GM21786 (cell line): ENCODE measurements at regions not wholly inside any gene's neighbourhood (a gene's known extent, or its start where the extent isn't known, plus 50 kb on each side); places are given as distances from the start of the nearest gene placed in this dataset.

Source experiments
- ATAC-seq: cut with Tn5 transposase; IDR thresholded peaks from one replicate; pipeline ENCODE4 v1.9.1; 2021; ENCODE audit not compliant: unreplicated experiment

DNA sequence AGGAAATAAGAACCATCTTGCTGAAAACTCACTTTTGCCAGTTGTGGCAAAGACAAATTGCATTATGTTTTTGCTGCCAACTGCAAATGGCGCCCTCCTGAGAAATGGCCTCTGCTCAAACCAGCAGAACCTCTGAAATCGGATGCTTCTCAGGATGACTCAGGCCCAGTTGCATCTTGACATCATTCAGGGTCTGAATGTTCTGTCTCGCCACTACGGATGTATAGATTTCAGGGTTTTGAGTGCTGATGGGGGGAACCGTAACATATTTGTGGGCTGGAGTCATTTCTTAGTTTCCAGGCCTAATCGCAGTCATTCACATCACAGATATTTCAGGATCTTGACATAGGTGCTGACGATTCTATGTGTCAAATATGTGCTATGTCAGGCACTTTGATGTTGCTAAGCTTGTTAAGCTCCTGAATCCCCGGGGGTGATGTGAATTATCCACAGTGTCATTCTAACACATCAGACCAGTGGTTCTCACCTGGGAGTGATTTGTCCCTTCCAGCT lies 207.1 kb downstream of the NFATC2 start:
- no peak for ATAC-seq

DNA sequence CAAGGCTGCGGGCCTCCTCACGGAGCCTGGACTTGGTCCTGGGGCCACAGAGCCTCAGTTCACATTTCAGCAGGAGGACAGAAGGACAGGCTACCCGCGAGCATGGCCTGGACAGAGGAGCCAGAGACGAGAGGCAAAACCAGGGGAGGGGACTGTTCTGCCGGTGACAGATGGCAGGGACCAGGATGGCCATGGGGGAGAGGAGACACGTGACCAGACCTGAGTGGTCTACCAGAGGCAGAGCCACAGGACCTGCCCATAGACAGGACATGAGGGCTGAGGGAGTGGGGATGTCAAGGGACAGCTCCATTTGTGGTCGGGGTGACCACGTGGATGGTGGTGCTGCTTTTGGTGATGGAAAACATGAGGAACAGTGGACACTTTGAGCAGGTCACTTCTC lies 207.9 kb downstream of the NFATC2 start:
- ATAC-seq, result no peak

GRCh38 chr20:51333971-51334370 lies 208.5 kb downstream of the NFATC2 start:
- no peak for ATAC-seq

DNA sequence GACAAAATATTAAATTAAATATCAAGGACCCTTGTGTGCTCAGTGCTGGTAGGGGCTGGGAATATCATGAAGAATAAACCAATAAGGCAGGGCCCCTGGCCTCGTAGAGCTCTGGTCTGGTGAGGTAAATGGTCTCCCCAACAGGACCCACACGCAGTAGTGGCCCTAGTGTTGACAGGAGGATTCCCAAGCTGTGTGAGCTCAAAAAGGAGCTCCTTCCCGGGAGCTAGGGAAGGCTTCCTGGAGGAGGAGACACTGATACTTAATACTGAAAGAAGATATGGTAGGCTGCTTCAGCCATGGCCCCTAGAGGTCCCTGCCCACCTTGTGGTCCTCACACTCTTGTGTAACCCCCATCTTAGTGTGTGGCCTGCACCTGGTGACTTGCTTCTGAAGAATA lies 209.1 kb downstream of the NFATC2 start:
- ATAC-seq, result no peak

- ATAC-seq, result no peak
Measured at GRCh38 chr20:51331481-51331880, 211.0 kb downstream of the NFATC2 start.

GRCh38 chr20:51329845-51330244 lies 212.7 kb downstream of the NFATC2 start:
- no peak for ATAC-seq

DNA sequence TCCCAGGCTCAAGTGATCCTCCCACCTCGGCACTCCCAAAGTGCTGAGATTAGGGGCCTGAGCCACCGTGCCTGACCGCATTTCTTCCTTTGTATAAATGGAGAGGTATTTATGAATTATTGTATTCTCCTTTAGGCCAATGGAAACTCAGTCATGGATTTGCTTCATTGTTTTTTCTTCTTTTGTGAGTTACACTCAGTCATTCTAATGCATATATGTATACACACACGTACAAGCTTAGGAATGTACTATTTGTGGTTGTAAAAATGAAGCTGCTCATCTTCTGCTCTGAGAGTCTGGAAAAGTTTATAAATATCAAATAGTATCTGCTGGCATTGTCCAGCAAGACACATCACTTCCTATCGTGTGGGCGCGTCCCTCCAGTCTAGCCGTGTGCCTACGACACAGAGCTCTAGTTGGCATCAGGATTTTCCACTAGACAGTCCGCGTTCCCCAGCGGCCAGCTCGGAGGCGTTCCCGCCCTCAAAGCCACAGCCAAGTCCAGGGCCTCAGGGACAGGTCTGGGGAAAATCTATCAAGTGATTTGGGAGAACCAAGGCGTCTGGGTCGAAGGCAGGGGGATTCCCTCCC lies 215.2 kb downstream of the NFATC2 start:
- ATAC-seq, result no peak

DNA sequence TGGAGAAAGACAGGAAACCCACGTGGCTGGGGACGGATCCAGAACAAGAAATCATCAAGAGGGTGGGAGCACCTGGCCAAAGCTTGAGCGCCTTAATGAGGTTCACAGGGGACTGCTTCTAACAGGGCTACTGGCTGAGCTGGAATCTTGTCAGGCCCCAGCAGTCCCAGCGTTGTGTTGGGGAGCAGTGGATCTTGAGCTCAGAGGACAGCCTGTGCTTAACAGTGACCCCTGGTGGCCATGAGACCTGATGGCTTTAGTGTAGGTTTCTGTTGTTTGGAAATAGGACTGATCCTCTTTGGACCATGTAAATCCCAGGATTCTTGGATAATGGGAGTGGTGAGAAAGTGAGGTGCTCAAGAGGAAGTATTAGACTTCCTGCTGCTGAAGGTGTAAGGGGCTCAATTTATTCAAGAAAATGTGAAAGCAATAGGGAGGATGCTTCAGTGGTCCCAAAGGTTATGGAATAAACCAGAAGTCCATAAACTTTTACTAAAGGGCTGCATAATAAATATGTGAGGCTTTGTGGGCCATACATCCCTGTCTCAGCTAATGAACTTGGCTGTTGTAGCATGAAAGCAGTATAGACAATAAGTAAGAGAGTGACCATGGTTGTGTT lies 216.2 kb downstream of the NFATC2 start:
- ATAC-seq, result no peak

- ATAC-seq, result no peak
Measured at GRCh38 chr20:51322164-51322707, 220.3 kb downstream of the NFATC2 start.

DNA sequence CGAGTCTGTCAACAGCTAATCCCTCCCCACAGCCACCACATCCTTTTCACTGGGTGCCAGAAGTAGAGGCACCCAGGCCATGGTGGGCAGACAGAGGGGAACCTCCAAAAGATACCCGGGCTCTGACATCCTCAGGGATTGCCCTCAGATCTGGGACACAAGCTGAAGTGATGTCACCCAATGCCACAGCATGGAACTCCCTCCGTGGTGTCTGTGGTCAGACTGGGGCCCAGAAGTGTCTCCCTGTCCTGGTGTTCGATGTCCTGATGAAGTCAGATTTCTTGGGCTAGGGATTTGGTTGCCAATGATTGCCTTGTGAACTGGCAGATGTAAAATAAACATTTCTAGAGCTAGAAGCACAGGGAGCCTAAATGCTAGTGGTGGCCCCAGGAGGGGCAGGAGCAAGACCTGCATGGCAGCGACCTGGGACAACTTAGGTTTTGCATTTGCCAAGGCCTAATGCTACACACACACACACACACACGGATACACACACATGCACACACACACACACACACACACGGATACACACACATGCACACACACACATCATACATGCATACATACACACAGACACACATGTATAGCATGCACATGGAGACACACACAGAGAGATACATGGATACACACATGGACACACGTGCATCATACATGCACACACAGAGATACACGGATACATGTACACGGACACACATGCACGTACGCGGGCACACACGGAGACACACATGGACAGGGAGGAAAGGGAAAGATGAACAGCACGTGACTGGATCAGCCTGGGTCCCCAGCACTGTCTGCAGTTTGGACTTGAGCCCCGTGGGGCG lies 221.0 kb downstream of the NFATC2 start:
- ATAC-seq, result no peak

DNA sequence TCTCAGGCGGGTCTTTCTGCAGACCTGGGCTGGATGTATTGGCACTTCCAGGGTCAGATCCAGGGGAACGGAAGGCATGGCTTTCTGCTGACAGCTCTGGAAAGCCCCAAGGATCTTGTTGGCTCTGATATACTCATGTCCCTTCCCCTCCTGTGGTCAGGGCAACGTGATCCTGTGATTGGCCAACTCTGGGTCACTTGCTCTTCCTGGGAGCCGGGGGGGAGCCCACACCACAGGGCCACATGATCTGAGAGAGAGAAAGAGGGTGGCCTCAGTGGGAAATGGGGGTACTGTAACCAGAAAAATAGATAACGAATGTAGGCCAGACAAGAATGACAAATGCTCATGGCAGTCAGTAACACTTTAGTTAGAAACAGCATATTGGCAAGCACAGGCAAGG lies 223.0 kb downstream of the NFATC2 start:
- no peak for ATAC-seq

DNA sequence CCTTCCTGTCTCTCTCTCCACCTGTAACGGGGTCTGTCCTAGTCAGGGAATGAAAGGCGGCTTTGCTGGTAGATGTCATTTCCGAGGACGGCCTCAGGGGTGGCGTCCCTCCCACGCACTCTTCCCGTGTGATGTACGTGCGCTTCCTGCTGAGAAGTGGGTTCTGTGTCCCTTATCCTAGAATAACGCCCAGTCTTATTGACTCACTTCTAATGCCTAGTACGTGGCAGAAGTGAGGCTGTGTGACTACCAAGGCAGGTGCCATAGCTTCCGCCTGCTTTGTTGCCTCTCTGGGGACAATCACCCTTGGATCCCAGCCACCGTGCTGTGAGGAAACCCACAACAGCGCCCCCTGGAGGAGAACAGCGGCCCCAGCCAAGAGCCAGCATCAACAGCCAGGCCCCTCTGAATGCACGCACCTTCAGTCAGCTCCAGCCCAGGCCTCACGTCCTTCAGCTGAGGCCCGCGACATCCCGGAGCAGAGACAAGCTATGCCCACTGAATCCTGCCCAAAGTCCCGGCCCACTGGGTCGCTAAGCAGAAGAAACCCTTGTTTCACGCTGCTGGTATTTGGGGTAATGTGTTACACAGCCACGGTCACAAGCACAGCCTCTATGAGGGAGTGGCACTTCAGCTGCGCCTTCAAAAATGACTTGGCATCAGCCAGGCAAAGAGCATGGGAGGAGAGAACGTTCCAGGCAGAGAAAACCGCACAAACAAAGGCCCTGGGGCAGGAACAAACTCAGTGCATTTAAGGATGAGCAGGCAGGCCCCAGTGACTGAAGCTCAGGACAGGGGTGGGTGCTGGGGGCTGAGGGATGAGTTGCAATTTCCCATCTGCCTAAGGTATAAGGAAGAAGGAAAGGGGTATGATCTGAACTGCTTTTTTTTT lies 224.2 kb downstream of the NFATC2 start:
- ATAC-seq, result no peak

- no peak for ATAC-seq
Measured at GRCh38 chr20:51315390-51315789, 227.1 kb downstream of the NFATC2 start.

- no peak for ATAC-seq
Measured at GRCh38 chr20:51313358-51313827, 229.1 kb downstream of the NFATC2 start.

GRCh38 chr20:51312480-51312783 lies 230.1 kb downstream of the NFATC2 start:
- no peak for ATAC-seq

DNA sequence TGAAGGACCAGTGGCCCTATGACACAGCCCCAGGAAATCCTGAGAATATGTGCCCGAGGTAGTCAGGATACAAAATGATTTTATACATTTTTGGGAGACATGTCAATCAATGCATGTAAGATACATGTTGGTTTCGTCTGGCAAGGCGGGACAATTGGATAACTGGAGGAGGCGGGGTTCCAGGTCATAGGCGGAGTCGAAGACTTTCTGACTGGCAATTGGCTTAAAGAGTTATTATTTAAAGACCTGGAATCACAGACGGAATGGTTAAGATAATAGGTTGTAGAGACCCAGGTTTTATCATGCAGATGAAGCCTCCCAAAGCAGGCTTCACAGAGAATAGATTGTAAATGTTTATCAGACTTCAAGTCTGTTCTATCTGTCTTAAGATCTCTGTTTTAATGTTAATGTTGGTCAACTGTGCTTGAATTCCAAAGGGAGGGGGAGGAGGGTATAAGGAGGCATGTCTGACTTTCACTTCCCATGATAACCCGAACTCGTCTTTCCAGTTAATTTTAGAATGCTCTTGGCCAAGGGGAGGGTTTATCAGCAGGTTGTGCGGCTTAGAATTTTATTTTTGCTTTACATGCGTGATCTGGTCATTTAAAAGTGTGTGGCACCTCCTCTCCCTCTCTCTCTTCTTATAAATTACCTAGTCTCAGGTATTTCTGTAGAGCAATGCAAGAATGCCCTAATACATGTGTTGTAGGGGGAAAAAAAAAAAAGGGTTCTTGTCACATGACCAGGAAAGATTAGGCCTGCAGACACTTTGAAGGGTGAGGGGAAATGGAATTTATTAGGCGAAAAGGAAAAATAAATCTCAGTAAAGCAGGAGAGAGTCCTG lies 230.7 kb downstream of the NFATC2 start:
- no peak for ATAC-seq

DNA sequence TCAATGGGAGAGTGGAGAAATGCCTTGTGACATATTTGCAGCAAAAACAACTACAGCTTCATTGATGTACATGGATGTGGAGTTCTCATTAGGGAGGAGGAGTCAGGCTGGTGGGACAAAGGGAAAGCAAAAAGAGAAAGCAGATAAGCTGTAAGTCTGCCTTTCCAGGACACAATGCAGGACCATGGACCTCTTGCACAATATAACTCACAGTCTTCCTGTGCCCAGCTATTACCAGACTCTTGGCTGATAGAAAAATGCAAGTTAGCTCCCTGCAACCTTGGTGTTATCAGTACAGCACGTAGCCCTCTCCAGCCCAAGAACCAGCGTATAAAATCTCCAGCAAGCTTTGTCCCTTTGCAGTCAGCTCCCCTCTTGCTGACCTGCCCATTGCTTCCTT lies 232.3 kb downstream of the NFATC2 start:
- no peak for ATAC-seq

DNA sequence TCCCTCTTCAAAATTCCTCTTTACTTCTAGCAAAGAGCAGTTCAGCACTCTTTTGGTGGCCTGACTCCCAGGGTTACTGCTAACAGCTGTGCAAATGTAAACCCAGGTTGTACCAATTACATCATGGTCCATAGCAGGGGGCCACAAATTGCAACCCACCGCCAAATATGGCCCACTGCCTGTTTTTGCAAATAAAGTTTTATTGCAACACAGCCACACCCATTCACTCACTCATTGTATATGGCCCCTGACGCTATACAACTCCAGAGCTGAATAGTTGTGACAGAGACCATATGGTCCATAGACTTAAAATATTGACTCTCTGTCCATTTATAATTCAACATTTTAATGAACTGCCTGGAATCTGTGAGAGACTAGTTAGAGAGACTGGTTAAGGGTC lies 233.4 kb downstream of the NFATC2 start:
- no peak for ATAC-seq

DNA sequence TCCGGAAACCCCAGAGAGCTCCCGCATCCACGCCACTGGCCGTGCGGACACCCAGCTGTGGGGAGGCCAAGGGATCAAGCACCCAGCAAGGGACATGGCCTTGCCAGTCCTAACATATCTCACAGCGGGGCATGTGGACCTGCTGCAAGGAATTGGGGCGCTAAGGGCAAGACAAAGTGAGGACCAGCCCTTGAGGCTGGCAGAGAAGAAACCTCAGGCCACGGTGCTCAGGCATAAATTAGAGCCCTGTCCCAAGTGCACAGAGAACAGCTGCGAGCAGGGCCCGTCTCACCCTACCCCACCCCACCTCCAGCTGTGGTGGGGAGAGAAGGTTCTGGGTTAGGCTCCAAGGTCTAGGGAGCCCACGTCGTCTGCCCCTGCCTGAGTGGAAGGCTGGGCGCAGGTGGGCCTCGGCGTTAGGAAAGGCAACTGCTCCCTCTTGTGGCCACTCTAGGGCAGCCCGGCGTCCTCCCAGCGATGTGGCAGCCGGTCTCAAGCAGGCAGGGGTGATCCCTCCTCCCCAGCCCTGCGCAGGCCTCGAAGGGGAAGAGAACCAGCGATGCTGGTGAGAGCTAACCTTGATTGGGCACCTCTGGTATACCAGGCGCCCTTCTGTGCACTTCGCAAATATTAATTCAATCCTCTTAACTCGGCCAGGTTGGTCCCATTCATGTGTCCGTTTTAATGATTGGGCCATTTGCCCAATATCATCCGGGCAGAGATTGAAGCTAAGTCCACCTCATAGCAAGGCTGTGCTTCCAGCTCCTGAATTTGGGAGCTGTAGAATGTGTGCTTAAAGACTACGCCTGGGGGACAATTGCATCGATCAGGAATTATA lies 235.8 kb downstream of the NFATC2 start:
- ATAC-seq, result peak; percentile 52
